IMR-90 (cell line): ENCODE measurements at regions not wholly inside any gene's neighbourhood (a gene's known extent, or its start where the extent isn't known, plus 50 kb on each side); places are given as distances from the start of the nearest gene placed in this dataset.

Source experiments
- ATAC-seq: fragments of 200-7000 bp; cut with Tn5 transposase; 2 replicates; pipeline ENCODE4 v1.9.1; 2020; ENCODE audit warnings: low read depth, mild to moderate bottlenecking, moderate library complexity
- BruUV-seq: library from RNA; stranded (reverse); fragments of 400-500 nt; replicated peaks from 2 replicates; lab custom pipeline; 2021; lab: Mats Ljungman, UMichigan
- CTCF ChIA-PET: fragments of 300-600 bp; formaldehyde crosslinking; extraction: SDS; loops from one replicate; lab custom pipeline; 2021; ENCODE audit warnings: antibody characterized with exemption; lab: Yijun Ruan, JAX
- POLR2A ChIA-PET: fragments of 300-600 bp; sonication (Branson Sonifier 250); formaldehyde crosslinking; loops from one replicate; lab custom pipeline; 2022; ENCODE audit warnings: antibody characterized with exemption; ENCODE audit not compliant: unreplicated experiment; lab: Charles Lee
- DNase-seq: peaks from one replicate; pipeline ENCODE4 v3.0.0; 2013
- H2AFZ ChIP-seq: replicated peaks from 2 replicates; pipeline ENCODE3; 2013; ENCODE audit warnings: low read length, mild to moderate bottlenecking; ENCODE audit not compliant: poor library complexity
- H2AK5ac ChIP-seq: 2 replicates; pipeline ENCODE4 v1.6.1; 2013; ENCODE audit warnings: low read depth, low read length, inconsistent platforms
- H2AK9ac ChIP-seq: replicated peaks from 2 replicates; pipeline ENCODE3; 2013; ENCODE audit warnings: mild to moderate bottlenecking, low read depth, low read length, moderate library complexity; ENCODE audit not compliant: poor library complexity
- H2BK120ac ChIP-seq: 2 replicates; pipeline ENCODE4 v1.6.1; 2013; ENCODE audit warnings: low read depth, low read length, inconsistent platforms
- H2BK15ac ChIP-seq: 3 replicates; pipeline ENCODE4 v1.6.1; 2013; ENCODE audit warnings: low read depth, low read length, inconsistent platforms
- H2BK20ac ChIP-seq: 2 replicates; pipeline ENCODE4 v1.6.1; 2013; ENCODE audit warnings: low read depth, mild to moderate bottlenecking, inconsistent platforms, low read length, moderate library complexity
- H2BK5ac ChIP-seq: 2 replicates; pipeline ENCODE4 v1.6.1; 2013; ENCODE audit warnings: mild to moderate bottlenecking, low read depth, low read length, inconsistent platforms; ENCODE audit not compliant: poor library complexity, severe bottlenecking
- H3K14ac ChIP-seq: replicated peaks from 2 replicates; pipeline ENCODE4 v1.6.1; 2013; ENCODE audit warnings: low read depth, low read length, inconsistent platforms
- H3K18ac ChIP-seq: 2 replicates; pipeline ENCODE4 v1.6.1; 2013; ENCODE audit warnings: low read depth, low read length, control low read depth
- H3K23ac ChIP-seq: 2 replicates; pipeline ENCODE4 v1.6.1; 2013; ENCODE audit warnings: low read depth, low read length, inconsistent platforms
- H3K27ac ChIP-seq: 2 replicates; pipeline ENCODE4 v1.5.1; 2013; ENCODE audit warnings: mild to moderate bottlenecking, control low read depth, low read length; ENCODE audit not compliant: insufficient read depth
- H3K27me3 ChIP-seq: 2 replicates; pipeline ENCODE4 v1.6.1; 2013; ENCODE audit warnings: low read length; ENCODE audit not compliant: control insufficient read depth, insufficient read depth
- H3K36me3 ChIP-seq: 2 replicates; pipeline ENCODE4 v1.6.1; 2013; ENCODE audit warnings: low read length, mixed read lengths; ENCODE audit not compliant: control insufficient read depth, insufficient read depth
- H3K4ac ChIP-seq: 2 replicates; pipeline ENCODE4 v1.6.1; 2013; ENCODE audit warnings: low read depth, low read length, inconsistent platforms
- H3K4me1 ChIP-seq: 2 replicates; pipeline ENCODE4 v1.6.1; 2013; ENCODE audit warnings: low read length, mixed read lengths; ENCODE audit not compliant: control insufficient read depth, insufficient read depth
- H3K4me2 ChIP-seq: 2 replicates; pipeline ENCODE4 v1.6.1; 2013; ENCODE audit warnings: low read depth, mild to moderate bottlenecking, control low read depth, low read length, moderate library complexity
- H3K4me3 ChIP-seq: 2 replicates; pipeline ENCODE4 v1.5.1; 2013; ENCODE audit warnings: low read depth, mild to moderate bottlenecking, control low read depth, low read length, moderate library complexity; ENCODE audit not compliant: insufficient read depth
- H3K56ac ChIP-seq: 2 replicates; pipeline ENCODE4 v1.6.1; 2013; ENCODE audit warnings: low read length, inconsistent platforms; ENCODE audit not compliant: insufficient read depth; ENCODE audit errors: extremely low read depth
- H3K79me1 ChIP-seq, 2 experiments: 2 replicates each; pipeline ENCODE4 v1.6.1; 2013; ENCODE audit warnings: low read length in 2 of 2, inconsistent platforms in 1 of 2, low read depth in 1 of 2
- H3K9ac ChIP-seq: 2 replicates; pipeline ENCODE4 v1.6.1; 2013; ENCODE audit warnings: low read depth, low read length, control low read depth
- H3K9me1 ChIP-seq: 2 replicates; pipeline ENCODE4 v1.6.1; 2013; ENCODE audit warnings: low read length, inconsistent platforms; ENCODE audit not compliant: insufficient read depth
- H3K9me3 ChIP-seq: 2 replicates; pipeline ENCODE4 v1.6.1; 2013; ENCODE audit warnings: low read length; ENCODE audit not compliant: control insufficient read depth, insufficient read depth
- H4K20me1 ChIP-seq: 2 replicates; pipeline ENCODE4 v1.6.1; 2013; ENCODE audit warnings: low read length, inconsistent platforms; ENCODE audit not compliant: insufficient read depth
- H4K5ac ChIP-seq: 2 replicates; pipeline ENCODE4 v1.6.1; 2013; ENCODE audit warnings: mild to moderate bottlenecking, low read depth, low read length, control low read depth
- H4K8ac ChIP-seq, 2 experiments: 2 replicates each; pipeline ENCODE4 v1.6.1; 2013; ENCODE audit warnings: low read depth in 2 of 2, low read length in 2 of 2, control low read depth in 1 of 2, inconsistent platforms in 1 of 2
- H4K91ac ChIP-seq: 2 replicates; pipeline ENCODE4 v1.6.1; 2013; ENCODE audit warnings: low read depth, low read length, inconsistent platforms; ENCODE audit not compliant: insufficient read depth
- BHLHE40 ChIP-seq: fragments of 150-350 bp; IDR thresholded peaks from 2 replicates; pipeline ENCODE4 v1.6.1; 2016; ENCODE audit warnings: mild to moderate bottlenecking, low read depth, low read length
- CHD1 ChIP-seq: IDR thresholded peaks from 2 replicates; pipeline ENCODE4 v1.6.1; 2012; ENCODE audit warnings: low read depth, low read length, improper control_type of control experiment
- FOS ChIP-seq: fragments of 150-350 bp; IDR thresholded peaks from 2 replicates; pipeline ENCODE4 v1.6.1; 2016; ENCODE audit warnings: low read depth, low read length
- MAFK ChIP-seq: IDR thresholded peaks from 2 replicates; pipeline ENCODE4 v1.6.1; 2012; ENCODE audit warnings: low read depth, low read length, improper control_type of control experiment
- MAZ ChIP-seq: IDR thresholded peaks from 2 replicates; pipeline ENCODE4 v1.6.1; 2012; ENCODE audit warnings: low read depth, mild to moderate bottlenecking, low read length, improper control_type of control experiment, moderate library complexity, borderline replicate concordance
- MXI1 ChIP-seq: IDR thresholded peaks from 2 replicates; pipeline ENCODE4 v1.6.1; 2012; ENCODE audit warnings: low read depth, mild to moderate bottlenecking, low read length, moderate library complexity, borderline replicate concordance
- NFE2L2 ChIP-seq: fragments of 150-350 bp; IDR thresholded peaks from 2 replicates; pipeline ENCODE4 v1.6.1; 2016; ENCODE audit warnings: low read depth, mild to moderate bottlenecking, low read length
- POLR2A ChIP-seq: IDR thresholded peaks from 2 replicates; pipeline ENCODE4 v1.6.1; 2012; ENCODE audit warnings: mild to moderate bottlenecking, low read depth, low read length
- RAD21 ChIP-seq: IDR thresholded peaks from 2 replicates; pipeline ENCODE4 v1.6.1; 2012; ENCODE audit warnings: low read length, improper control_type of control experiment
- RFX5 ChIP-seq: IDR thresholded peaks from 2 replicates; pipeline ENCODE4 v1.8.0; 2012; ENCODE audit warnings: low read depth, mild to moderate bottlenecking, low read length, moderate library complexity
- SMC3 ChIP-seq: fragments of 150-350 bp; IDR thresholded peaks from 2 replicates; pipeline ENCODE4 v1.6.1; 2016; ENCODE audit warnings: low read depth, mild to moderate bottlenecking, antibody characterized with exemption, low read length, moderate library complexity
- WGBS, 2 experiments: methylation state at CpG; one replicate each; pipeline versions ENCODE4 v1.1.5 to v1.1.7; 2013; ENCODE audit warnings: missing lambda C conversion rate in 2 of 2; ENCODE audit not compliant: insufficient read length in 1 of 2; ENCODE audit errors: extremely low coverage in 2 of 2; 5-methylcytosine and 5-hydroxymethylcytosine counted together
- dilution Hi-C: fragments of 300-500 bp; cut with HindIII; formaldehyde crosslinking; loops from one replicate; pipeline ENCODE4 v1.14.3; 2018; ENCODE audit warnings: low sequenced_read_pairs; ENCODE audit not compliant: unreplicated experiment
- in situ Hi-C: fragments of 300-500 bp; cut with MboI; formaldehyde crosslinking; loops from 3 replicates; pipeline ENCODE4 v1.14.3; 2019; ENCODE audit warnings: low sequenced_read_pairs, inconsistent platforms, mixed read lengths
- intact Hi-C: fragments of 100-400 bp; cut with micrococcal nuclease; formaldehyde crosslinking; loops from 2 replicates; pipeline ENCODE4 v1.10.0; 2022
- TF ChIP-seq, protein P1 (sequence below): fragments of 150-350 bp; IDR thresholded peaks from 2 replicates; pipeline ENCODE4 v1.6.1; 2017; ENCODE audit warnings: mild to moderate bottlenecking, antibody characterized with exemption, low read length, low read depth
- TF ChIP-seq, protein P2 (sequence below): conservative IDR thresholded peaks from 2 replicates; pipeline ENCODE4 v1.5.1; 2012; ENCODE audit warnings: mild to moderate bottlenecking, low read depth, low read length, improper control_type of control experiment
- TF ChIP-seq, protein P3 (sequence below): fragments of 150-350 bp; IDR thresholded peaks from 2 replicates; pipeline ENCODE4 v1.6.1; 2016; ENCODE audit warnings: low read depth, mild to moderate bottlenecking, low read length, moderate library complexity, borderline replicate concordance

- intact Hi-C loops: no loop called here
Observed at GRCh38 chr13:71323266-71323665, 543.7 kb downstream of the DACH1 start.

More at GRCh38 chr13:71323266-71323665, 543.7 kb downstream of the DACH1 start:
- Histone ChIP-seq H3K4me2 (no peak overlapping the region), H4K91ac (no peak overlapping the region), H3K36me3 (no peaks in the 10 kb centered on the region), H3K27ac (no peak overlapping the region), H4K8ac (no peak overlapping the region), H2BK120ac (no peak overlapping the region), H2BK20ac (no peak overlapping the region), H3K23ac (no peak overlapping the region), H2AK5ac (no peak overlapping the region), H3K56ac (no peak overlapping the region), H2AFZ (no peak overlapping the region), H2BK5ac (no peak overlapping the region), H2AK9ac (no peak overlapping the region), H4K20me1 (no peaks in the 10 kb centered on the region), H2BK15ac (no peak overlapping the region), H3K4me3 (no peak overlapping the region), H3K9me3 (no peaks in the 10 kb centered on the region), H3K18ac (no peak overlapping the region), H3K4me1 (no peaks in the 10 kb centered on the region), H4K5ac (no peak overlapping the region), H3K9me1 (no peaks in the 10 kb centered on the region), H3K14ac (no peak overlapping the region), H3K27me3 (no peaks in the 10 kb centered on the region), H3K9ac (no peak overlapping the region), H3K4ac (no peak overlapping the region), H3K79me1 (no peaks in the 10 kb centered on the region)
- CTCF ChIA-PET: interaction anchor here (2.4 kb wide), 1 partner anchor 556 kb away, joined by 5 read pairs; no protein-coding TSS in a partner anchor
- POLR2A ChIA-PET: interaction anchor here (0.6 kb wide), 1 partner anchor 349 kb away, joined by 3 read pairs; no protein-coding TSS in a partner anchor
- DNase-seq (no peak), ATAC-seq (no peak)
- TF ChIP-seq RAD21 (no peak), MAZ (no peak), MAFK (no peak), FOS (no peak), NFE2L2 (no peak), BHLHE40 (no peak), SMC3 (no peak), MXI1 (no peak), CHD1 (no peak), RFX5 (no peak), POLR2A (no peak)
- TF ChIP-seq, protein P1, sequence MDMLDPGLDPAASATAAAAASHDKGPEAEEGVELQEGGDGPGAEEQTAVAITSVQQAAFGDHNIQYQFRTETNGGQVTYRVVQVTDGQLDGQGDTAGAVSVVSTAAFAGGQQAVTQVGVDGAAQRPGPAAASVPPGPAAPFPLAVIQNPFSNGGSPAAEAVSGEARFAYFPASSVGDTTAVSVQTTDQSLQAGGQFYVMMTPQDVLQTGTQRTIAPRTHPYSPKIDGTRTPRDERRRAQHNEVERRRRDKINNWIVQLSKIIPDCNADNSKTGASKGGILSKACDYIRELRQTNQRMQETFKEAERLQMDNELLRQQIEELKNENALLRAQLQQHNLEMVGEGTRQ: no peak
- TF ChIP-seq, protein P2, sequence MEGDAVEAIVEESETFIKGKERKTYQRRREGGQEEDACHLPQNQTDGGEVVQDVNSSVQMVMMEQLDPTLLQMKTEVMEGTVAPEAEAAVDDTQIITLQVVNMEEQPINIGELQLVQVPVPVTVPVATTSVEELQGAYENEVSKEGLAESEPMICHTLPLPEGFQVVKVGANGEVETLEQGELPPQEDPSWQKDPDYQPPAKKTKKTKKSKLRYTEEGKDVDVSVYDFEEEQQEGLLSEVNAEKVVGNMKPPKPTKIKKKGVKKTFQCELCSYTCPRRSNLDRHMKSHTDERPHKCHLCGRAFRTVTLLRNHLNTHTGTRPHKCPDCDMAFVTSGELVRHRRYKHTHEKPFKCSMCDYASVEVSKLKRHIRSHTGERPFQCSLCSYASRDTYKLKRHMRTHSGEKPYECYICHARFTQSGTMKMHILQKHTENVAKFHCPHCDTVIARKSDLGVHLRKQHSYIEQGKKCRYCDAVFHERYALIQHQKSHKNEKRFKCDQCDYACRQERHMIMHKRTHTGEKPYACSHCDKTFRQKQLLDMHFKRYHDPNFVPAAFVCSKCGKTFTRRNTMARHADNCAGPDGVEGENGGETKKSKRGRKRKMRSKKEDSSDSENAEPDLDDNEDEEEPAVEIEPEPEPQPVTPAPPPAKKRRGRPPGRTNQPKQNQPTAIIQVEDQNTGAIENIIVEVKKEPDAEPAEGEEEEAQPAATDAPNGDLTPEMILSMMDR: no peak
- TF ChIP-seq, protein P3, sequence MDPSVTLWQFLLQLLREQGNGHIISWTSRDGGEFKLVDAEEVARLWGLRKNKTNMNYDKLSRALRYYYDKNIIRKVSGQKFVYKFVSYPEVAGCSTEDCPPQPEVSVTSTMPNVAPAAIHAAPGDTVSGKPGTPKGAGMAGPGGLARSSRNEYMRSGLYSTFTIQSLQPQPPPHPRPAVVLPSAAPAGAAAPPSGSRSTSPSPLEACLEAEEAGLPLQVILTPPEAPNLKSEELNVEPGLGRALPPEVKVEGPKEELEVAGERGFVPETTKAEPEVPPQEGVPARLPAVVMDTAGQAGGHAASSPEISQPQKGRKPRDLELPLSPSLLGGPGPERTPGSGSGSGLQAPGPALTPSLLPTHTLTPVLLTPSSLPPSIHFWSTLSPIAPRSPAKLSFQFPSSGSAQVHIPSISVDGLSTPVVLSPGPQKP: no peak
- no TSS peak for BruUV-seq
- no CpG with 5 or more reads among the region's 5 CpGs for WGBS, 2 experiments
- in situ Hi-C loops: loop anchor here (10.0 to 25.0 kb wide), 2 partner anchors 552 to 1239 kb away; no protein-coding TSS in a partner anchor
- dilution Hi-C loops: no loop called here
